ENCODE measurements at regions not wholly inside any gene's neighbourhood (a gene's known extent, or its start where the extent isn't known, plus 50 kb on each side); places are given as distances from the start of the nearest gene placed in this dataset.

DNA sequence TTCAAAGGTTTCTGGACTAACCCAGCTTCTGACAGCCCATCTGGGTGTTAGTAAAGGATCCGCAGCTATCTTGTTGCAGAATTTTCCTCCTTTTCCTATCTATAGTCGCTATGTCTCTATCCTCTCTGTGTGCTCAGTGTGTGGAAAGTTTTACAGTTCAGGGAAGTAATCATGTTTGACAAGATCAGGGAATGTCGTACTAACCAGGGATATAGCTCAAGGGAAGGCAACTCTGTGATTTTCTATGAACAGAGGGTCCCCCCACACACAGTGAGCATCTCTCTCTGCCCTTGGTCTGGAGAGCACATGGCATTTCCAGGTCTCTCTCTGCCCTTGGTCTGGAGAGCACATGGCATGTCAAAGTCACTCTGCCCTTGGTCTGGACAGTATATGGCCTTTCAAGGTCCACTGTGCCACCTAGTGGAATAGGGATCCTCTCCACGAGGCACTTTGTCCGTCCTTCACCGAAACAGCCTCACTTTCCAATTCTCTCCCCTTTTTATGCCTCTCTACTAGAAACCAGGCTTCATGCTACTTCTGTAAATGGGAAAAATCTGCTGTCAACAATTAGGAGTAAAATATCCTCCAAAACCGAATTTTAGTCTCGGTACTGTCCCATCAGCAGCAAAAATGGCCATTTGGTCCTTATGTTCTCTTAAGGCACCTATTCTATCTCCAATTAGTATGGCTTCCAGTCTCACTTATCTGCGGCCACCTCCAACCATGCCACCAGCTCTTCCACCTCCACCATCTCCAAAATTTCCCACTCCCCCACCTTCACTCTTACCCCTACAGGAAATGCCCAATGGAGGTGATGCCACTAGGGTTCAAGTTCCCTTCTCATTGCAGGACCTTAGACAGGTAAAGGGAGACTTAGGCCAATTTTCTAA lies 88.7 kb downstream of the IGLL5 start:
- no peak for DNase-seq (ENCODE audit: low read depth)
- TF ChIP-seq, protein P1, sequence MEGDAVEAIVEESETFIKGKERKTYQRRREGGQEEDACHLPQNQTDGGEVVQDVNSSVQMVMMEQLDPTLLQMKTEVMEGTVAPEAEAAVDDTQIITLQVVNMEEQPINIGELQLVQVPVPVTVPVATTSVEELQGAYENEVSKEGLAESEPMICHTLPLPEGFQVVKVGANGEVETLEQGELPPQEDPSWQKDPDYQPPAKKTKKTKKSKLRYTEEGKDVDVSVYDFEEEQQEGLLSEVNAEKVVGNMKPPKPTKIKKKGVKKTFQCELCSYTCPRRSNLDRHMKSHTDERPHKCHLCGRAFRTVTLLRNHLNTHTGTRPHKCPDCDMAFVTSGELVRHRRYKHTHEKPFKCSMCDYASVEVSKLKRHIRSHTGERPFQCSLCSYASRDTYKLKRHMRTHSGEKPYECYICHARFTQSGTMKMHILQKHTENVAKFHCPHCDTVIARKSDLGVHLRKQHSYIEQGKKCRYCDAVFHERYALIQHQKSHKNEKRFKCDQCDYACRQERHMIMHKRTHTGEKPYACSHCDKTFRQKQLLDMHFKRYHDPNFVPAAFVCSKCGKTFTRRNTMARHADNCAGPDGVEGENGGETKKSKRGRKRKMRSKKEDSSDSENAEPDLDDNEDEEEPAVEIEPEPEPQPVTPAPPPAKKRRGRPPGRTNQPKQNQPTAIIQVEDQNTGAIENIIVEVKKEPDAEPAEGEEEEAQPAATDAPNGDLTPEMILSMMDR (IDR thresholded peaks at IDR 0.05; ENCODE audit: insufficient read depth, low read depth, low read length): no peak
- H3K4me3 ChIP-seq (ENCODE audit: low read depth, low read length): no peak overlapping the region

DNA sequence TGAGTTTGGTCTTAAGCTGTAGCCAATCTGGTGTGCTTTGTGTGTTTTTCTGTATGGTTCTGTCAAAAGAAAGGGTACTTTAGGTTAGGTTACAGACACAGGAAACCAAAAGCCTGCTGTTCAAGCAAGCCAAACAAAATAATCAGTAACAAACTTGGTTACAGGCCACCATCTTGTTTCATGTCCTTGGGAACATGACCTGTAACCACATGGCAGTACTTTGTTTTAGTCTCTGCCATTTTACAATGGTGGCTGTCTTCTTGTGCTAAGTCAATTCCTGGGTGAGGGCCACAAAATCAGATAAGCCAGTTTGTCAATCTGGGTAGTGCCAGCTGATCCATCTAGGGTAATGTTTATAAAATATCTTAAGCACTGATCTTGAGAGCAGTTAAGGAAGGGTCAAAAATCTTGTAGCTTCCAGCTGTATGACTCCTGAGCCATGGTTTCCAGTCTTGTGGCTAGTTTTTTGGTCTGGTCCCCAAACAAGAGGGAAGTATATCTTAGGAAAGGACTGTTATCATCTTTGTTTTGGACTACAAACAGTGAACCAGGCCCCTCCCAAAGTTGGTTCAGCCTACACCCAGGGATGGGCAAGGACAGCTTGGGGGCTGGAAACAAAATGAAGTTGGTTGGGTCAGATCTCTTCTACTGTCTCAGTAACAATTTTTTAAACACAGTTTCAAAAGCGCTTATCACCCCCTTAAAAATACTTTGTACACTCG lies 90.0 kb downstream of the IGLL5 start:
- DNase-seq (ENCODE audit: low read depth): no peak
- TF ChIP-seq, protein P1 (IDR thresholded peaks at IDR 0.05; ENCODE audit: insufficient read depth, low read depth, low read length): no peak
- H3K4me3 ChIP-seq (ENCODE audit: low read depth, low read length): no peak overlapping the region

DNA sequence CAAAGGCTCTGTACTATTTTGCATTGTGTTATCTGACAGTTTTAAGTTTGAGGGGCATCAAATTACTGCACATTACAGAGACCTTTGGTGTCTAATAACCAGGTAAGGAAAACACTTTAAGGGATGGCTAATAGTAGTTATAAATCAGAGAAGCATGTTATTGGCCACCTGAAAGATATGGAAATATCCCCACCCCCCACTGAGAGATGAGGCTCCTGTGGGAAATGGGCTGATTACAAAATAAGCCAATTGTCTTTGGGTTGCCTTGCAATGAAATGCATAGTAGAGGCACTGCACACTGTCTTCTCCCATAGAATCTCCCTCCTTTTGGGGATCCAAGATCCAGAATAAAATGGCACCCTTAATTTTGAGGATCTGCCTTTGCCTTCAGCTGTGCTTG lies 91.0 kb downstream of the IGLL5 start:
- no peak for DNase-seq (ENCODE audit: low read depth)
- H3K4me3 ChIP-seq (ENCODE audit: low read depth, low read length): no peak overlapping the region
- TF ChIP-seq, protein P1 (IDR thresholded peaks at IDR 0.05; ENCODE audit: insufficient read depth, low read depth, low read length): no peak

DNA sequence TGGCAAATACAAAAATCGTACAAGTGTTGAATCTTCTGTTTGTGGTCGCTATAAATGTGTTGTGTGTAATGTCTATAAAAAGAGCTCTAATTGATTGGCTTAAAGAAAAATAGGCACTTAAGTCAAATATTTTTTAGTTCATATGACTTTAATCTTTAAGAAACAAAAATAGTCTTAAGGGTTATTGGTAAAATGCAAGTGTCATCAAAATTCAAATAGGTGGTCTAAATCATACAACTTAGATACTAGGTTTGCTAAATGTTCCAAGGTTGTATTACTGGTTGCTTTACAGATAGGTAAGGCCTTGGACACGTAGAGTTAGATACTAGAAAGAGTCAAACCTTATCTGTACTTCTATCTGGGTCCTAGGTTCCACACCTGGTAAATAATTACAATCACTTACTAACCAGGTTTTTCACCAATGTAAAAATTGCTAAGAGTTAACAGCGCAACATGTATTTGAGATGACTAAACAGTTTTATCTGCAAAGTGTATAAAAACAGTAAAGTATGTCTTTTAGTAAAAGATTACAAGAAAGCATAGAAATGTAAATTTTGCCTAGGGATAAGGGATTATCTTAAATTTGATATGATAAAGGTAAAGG lies 91.1 kb upstream of the GNAZ start:
- TF ChIP-seq, protein P1 (IDR thresholded peaks at IDR 0.05; ENCODE audit: insufficient read depth, low read depth, low read length): no peak
- DNase-seq (ENCODE audit: low read depth): no peak

DNA sequence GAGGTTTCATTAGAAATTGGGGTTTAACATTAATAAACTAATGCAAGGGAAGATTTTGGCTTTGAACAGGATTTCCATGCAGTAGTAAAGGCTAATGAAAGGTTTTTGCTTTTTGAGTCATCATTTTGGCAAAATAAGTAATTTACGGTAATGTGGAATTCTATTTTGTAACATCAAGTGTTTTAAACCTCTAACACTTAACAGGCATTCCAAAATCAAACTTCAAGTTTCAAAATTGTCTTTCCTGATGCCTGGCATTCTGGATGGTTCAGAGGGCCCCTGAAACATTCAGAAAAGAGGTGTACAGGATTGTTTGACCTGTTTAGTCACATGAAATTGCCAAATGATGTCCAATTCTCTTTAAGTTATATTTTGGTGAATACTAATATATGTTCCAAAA lies 90.4 kb upstream of the GNAZ start:
- no peak for DNase-seq (ENCODE audit: low read depth)
- H3K4me3 ChIP-seq (ENCODE audit: low read depth, low read length): no peak overlapping the region
- TF ChIP-seq, protein P1 (IDR thresholded peaks at IDR 0.05; ENCODE audit: insufficient read depth, low read depth, low read length): no peak

More for the DNA sequence above, 91.1 kb upstream of the GNAZ start:
- no peak overlapping the region for H3K4me3 ChIP-seq (ENCODE audit: low read depth, low read length)

DNA sequence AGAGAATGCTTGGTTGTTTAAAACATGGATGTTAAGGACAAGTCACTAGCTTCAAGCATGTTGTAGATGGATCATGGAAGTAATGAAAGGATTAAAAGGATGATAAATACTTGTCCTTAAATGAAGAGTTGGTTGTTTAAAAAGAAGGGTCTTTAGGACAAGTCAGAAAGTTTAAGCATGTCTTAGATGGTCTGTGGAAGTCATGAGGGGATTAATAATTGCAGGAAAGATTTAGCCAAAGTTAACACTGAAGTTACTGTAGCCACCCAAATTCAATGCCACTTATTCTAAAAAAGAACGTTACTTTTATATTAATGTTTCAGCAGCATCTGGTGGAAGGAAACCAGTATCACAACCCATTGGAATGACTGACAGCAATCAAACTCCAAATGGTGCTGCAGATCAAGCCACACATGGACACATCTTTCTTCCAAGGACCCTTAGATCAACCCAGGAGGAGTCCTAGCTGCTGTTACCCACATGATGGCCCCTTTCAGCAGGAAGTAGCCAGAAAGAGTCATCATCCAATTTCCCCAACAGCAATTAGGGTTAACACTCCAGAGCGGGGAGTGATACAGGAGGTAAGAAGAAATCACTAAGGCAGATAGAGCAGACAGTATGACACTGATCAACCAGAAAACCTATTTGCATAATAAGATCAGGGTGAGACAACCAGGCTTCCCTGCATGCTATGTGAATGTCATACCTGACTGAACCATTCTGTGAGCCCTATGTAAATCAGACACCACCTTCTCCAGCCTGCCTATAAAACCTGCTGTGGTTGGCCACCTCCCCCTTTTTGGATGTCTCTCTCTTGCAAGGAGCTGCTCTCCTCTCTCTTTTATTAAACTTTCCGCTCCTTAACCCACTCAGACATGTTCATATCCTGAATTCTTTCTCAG lies 88.4 kb upstream of the GNAZ start:
- TF ChIP-seq, protein P1 (IDR thresholded peaks at IDR 0.05; ENCODE audit: insufficient read depth, low read depth, low read length): no peak
- no peak overlapping the region for H3K4me3 ChIP-seq (ENCODE audit: low read depth, low read length)
- no peak for DNase-seq (ENCODE audit: low read depth)

Data from fibroblast of villous mesenchyme (primary cell).